Limb (tissue), 2 donors: ENCODE measurements at regions not wholly inside any gene's neighbourhood (a gene's known extent, or its start where the extent isn't known, plus 50 kb on each side); places are given as distances from the start of the nearest gene placed in this dataset.
"Not testable (repeated sequence)": the region's sequence is repeated elsewhere in the genome, so short reads cannot be mapped to it uniquely, and the experiment has no call there.

Source experiments
- DNase-seq, 2 donors: peaks; one replicate each; pipeline ENCODE4 v3.0.0-alpha.2; 2016; ENCODE audit errors: extremely low spot score in 2 of 2

GRCh38 chr14:83972631-83973030 lies 1557.3 kb upstream of the FLRT2 start:
- DNase-seq: no peak

- DNase-seq: no peak
Observed at GRCh38 chr14:83974647-83975163, 1555.2 kb upstream of the FLRT2 start.

- DNase-seq: no peak
Observed at GRCh38 chr14:83975435-83975834, 1554.5 kb upstream of the FLRT2 start.

GRCh38 chr14:83975841-83976770 lies 1553.8 kb upstream of the FLRT2 start:
- DNase-seq: peak; percentile 46 to 49

GRCh38 chr14:83977583-83977982 lies 1552.4 kb upstream of the FLRT2 start:
- no peak for DNase-seq

- DNase-seq: not testable (repeated sequence)
Observed at GRCh38 chr14:83981676-83982258, 1548.2 kb upstream of the FLRT2 start.

GRCh38 chr14:83988275-83988674 lies 1541.7 kb upstream of the FLRT2 start:
- no peak for DNase-seq

- DNase-seq: no peak
Observed at GRCh38 chr14:83991666-83992065, 1538.3 kb upstream of the FLRT2 start.

- DNase-seq: no peak
Observed at GRCh38 chr14:83992857-83993256, 1537.1 kb upstream of the FLRT2 start.

GRCh38 chr14:83993545-83993944 lies 1536.4 kb upstream of the FLRT2 start:
- DNase-seq: no peak

GRCh38 chr14:83994020-83994419 lies 1535.9 kb upstream of the FLRT2 start:
- no peak for DNase-seq

- no peak for DNase-seq
Observed at GRCh38 chr14:84001023-84001422, 1528.9 kb upstream of the FLRT2 start.

- DNase-seq: no peak
Observed at GRCh38 chr14:84003346-84003745, 1526.6 kb upstream of the FLRT2 start.

- DNase-seq: no peak
Observed at GRCh38 chr14:84006643-84007155, 1523.2 kb upstream of the FLRT2 start.

GRCh38 chr14:84013424-84013823 lies 1516.5 kb upstream of the FLRT2 start:
- DNase-seq: no peak

- DNase-seq: no peak
Observed at GRCh38 chr14:84017495-84017894, 1512.4 kb upstream of the FLRT2 start.

GRCh38 chr14:84021433-84021832 lies 1508.5 kb upstream of the FLRT2 start:
- no peak for DNase-seq

GRCh38 chr14:84024231-84024820 lies 1505.6 kb upstream of the FLRT2 start:
- DNase-seq: no peak

- DNase-seq: no peak
Observed at GRCh38 chr14:84025106-84026012, 1504.6 kb upstream of the FLRT2 start.

- no peak for DNase-seq
Observed at GRCh38 chr14:84027351-84027750, 1502.6 kb upstream of the FLRT2 start.

GRCh38 chr14:84028080-84028604 lies 1501.8 kb upstream of the FLRT2 start:
- no peak for DNase-seq
